ENCODE measurements at regions not wholly inside any gene's neighbourhood (a gene's known extent, or its start where the extent isn't known, plus 50 kb on each side); places are given as distances from the start of the nearest gene placed in this dataset.

- Mint-ChIP-seq H3K9me3 (peaks cover 0 to 20% (median 3%) of the 10 kb centered on the region in 11 donors), H3K4me1 (no peaks in the 10 kb centered on the region), H3K36me3 (no peaks in the 10 kb centered on the region), H3K27me3 (no peaks in the 10 kb centered on the region), H3K4me3 (no peak overlapping the region), H3K27ac (no peak overlapping the region)
- ChIA-PET POLR2A (no interaction called here), CTCF (no interaction called here)
- no peak overlapping the region for H3K27ac ChIP-seq (ENCODE audit: low read depth, low read length)
- H3K9me3 ChIP-seq (ENCODE audit: control insufficient read depth in 2 of 3, low read length in 3 of 3), result no peaks in the 10 kb centered on the region
- no peak overlapping the region for H3K4me3 ChIP-seq (ENCODE audit: low read length)
- no peak for ATAC-seq
- intact Hi-C loops (cut with micrococcal nuclease), result no loop called here
- no peak for DNase-seq
- H3K36me3 ChIP-seq (ENCODE audit: control insufficient read depth in 2 of 3, insufficient read depth in 3 of 3, low read length in 3 of 3), result no peaks in the 10 kb centered on the region
- H3K27me3 ChIP-seq (ENCODE audit: control insufficient read depth in 2 of 2, insufficient read depth in 2 of 2, low read length in 2 of 2), result no peaks in the 10 kb centered on the region
- H3K4me1 ChIP-seq (ENCODE audit: control insufficient read depth in 2 of 2, insufficient read depth in 2 of 2, low read length in 2 of 2), result no peaks in the 10 kb centered on the region
Observed at GRCh38 chr5:164482351-164482750, 976.9 kb downstream of the MAT2B start.

- Histone ChIP-seq H3K27ac (ENCODE audit: low read depth, low read length) (no peak overlapping the region), H3K4me3 (ENCODE audit: low read length) (no peak overlapping the region), H3K4me1 (ENCODE audit: control insufficient read depth in 2 of 2, insufficient read depth in 2 of 2, low read length in 2 of 2) (no peaks in the 10 kb centered on the region), H3K9me3 (ENCODE audit: control insufficient read depth in 2 of 3, low read length in 3 of 3) (no peaks in the 10 kb centered on the region), H3K27me3 (ENCODE audit: control insufficient read depth in 2 of 2, insufficient read depth in 2 of 2, low read length in 2 of 2) (no peaks in the 10 kb centered on the region), H3K36me3 (ENCODE audit: control insufficient read depth in 2 of 3, insufficient read depth in 3 of 3, low read length in 3 of 3) (no peaks in the 10 kb centered on the region)
- CTCF ChIA-PET, result no interaction called here
- POLR2A ChIA-PET, result no interaction called here
- H3K27ac Mint-ChIP-seq, result no peak overlapping the region
- no peaks in the 10 kb centered on the region for H3K4me1 Mint-ChIP-seq
- intact Hi-C loops (cut with micrococcal nuclease), result no loop called here
- DNase-seq, result no peak
- H3K36me3 Mint-ChIP-seq, result no peaks in the 10 kb centered on the region
- no peak overlapping the region for H3K4me3 Mint-ChIP-seq
- ATAC-seq, result no peak
- H3K9me3 Mint-ChIP-seq, result peaks cover 0 to 20% (median 7%) of the 10 kb centered on the region in 11 donors
- no peaks in the 10 kb centered on the region for H3K27me3 Mint-ChIP-seq
Observed at GRCh38 chr5:164484948-164485347, 979.5 kb downstream of the MAT2B start.

DNA sequence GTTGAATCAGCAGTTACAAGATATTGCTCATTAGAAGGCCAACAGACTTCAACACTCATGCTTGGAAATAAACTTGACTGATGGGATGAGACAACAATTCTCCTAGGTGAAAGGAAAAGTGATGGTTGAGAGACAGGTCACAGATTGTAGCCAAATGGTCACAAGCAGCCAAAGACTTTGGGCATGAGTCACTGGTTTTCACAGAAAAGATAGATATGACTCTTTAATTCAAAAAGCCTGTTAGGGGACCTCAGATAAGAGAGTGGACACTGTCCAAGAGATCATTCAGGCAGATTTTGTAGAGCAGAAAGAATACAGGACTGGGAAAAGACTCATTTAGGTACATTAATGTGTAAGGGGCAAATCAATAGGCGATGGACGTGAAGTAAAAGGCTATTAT, 982.5 kb downstream of the MAT2B start:
- no peaks in the 10 kb centered on the region for H3K27me3 ChIP-seq (ENCODE audit: control insufficient read depth in 2 of 2, insufficient read depth in 2 of 2, low read length in 2 of 2)
- H3K9me3 Mint-ChIP-seq, result peaks cover 0 to 19% (median 5%) of the 10 kb centered on the region in 11 donors
- no peaks in the 10 kb centered on the region for H3K4me1 Mint-ChIP-seq
- H3K27ac ChIP-seq (ENCODE audit: low read depth, low read length), result no peak overlapping the region
- H3K4me3 ChIP-seq (ENCODE audit: low read length), result no peak overlapping the region
- H3K36me3 Mint-ChIP-seq, result no peaks in the 10 kb centered on the region
- H3K36me3 ChIP-seq (ENCODE audit: control insufficient read depth in 2 of 3, insufficient read depth in 3 of 3, low read length in 3 of 3), result no peaks in the 10 kb centered on the region
- H3K4me3 Mint-ChIP-seq, result no peak overlapping the region
- DNase-seq (no peak), ATAC-seq (no peak)
- H3K27me3 Mint-ChIP-seq, result no peaks in the 10 kb centered on the region
- intact Hi-C loops (cut with micrococcal nuclease), result no loop called here
- no peak overlapping the region for H3K27ac Mint-ChIP-seq
- H3K9me3 ChIP-seq (ENCODE audit: control insufficient read depth in 2 of 3, low read length in 3 of 3), result no peaks in the 10 kb centered on the region
- ChIA-PET CTCF (no interaction called here), POLR2A (no interaction called here)
- H3K4me1 ChIP-seq (ENCODE audit: control insufficient read depth in 2 of 2, insufficient read depth in 2 of 2, low read length in 2 of 2), result no peaks in the 10 kb centered on the region

- no peak overlapping the region for H3K4me3 ChIP-seq (ENCODE audit: low read length)
- DNase-seq (no peak), ATAC-seq (no peak)
- H3K27me3 ChIP-seq (ENCODE audit: control insufficient read depth in 2 of 2, insufficient read depth in 2 of 2, low read length in 2 of 2), result no peaks in the 10 kb centered on the region
- ChIA-PET POLR2A (no interaction called here), CTCF (no interaction called here)
- no peaks in the 10 kb centered on the region for H3K9me3 ChIP-seq (ENCODE audit: control insufficient read depth in 2 of 3, low read length in 3 of 3)
- no peak overlapping the region for H3K27ac ChIP-seq (ENCODE audit: low read depth, low read length)
- Mint-ChIP-seq H3K4me1 (no peaks in the 10 kb centered on the region), H3K36me3 (no peaks in the 10 kb centered on the region), H3K27ac (no peak overlapping the region), H3K4me3 (no peak overlapping the region), H3K9me3 (peaks cover 0 to 15% (median 3%) of the 10 kb centered on the region in 11 donors), H3K27me3 (no peaks in the 10 kb centered on the region)
- no peaks in the 10 kb centered on the region for H3K4me1 ChIP-seq (ENCODE audit: control insufficient read depth in 2 of 2, insufficient read depth in 2 of 2, low read length in 2 of 2)
- intact Hi-C loops (cut with micrococcal nuclease), result no loop called here
- no peaks in the 10 kb centered on the region for H3K36me3 ChIP-seq (ENCODE audit: control insufficient read depth in 2 of 3, insufficient read depth in 3 of 3, low read length in 3 of 3)
Observed at GRCh38 chr5:164497311-164498064, 992.1 kb downstream of the MAT2B start.

GRCh38 chr5:164498438-164498837, 993.0 kb downstream of the MAT2B start:
- Mint-ChIP-seq H3K27ac (no peak overlapping the region), H3K4me1 (no peaks in the 10 kb centered on the region), H3K36me3 (no peaks in the 10 kb centered on the region), H3K4me3 (no peak overlapping the region), H3K9me3 (peaks cover 0 to 15% (median 2%) of the 10 kb centered on the region in 11 donors), H3K27me3 (no peaks in the 10 kb centered on the region)
- ATAC-seq (no peak), DNase-seq (no peak)
- H3K4me3 ChIP-seq (ENCODE audit: low read length), result no peak overlapping the region
- intact Hi-C loops (cut with micrococcal nuclease), result no loop called here
- ChIA-PET POLR2A (no interaction called here), CTCF (no interaction called here)
- H3K27me3 ChIP-seq (ENCODE audit: control insufficient read depth in 2 of 2, insufficient read depth in 2 of 2, low read length in 2 of 2), result no peaks in the 10 kb centered on the region
- no peaks in the 10 kb centered on the region for H3K36me3 ChIP-seq (ENCODE audit: control insufficient read depth in 2 of 3, insufficient read depth in 3 of 3, low read length in 3 of 3)
- no peaks in the 10 kb centered on the region for H3K4me1 ChIP-seq (ENCODE audit: control insufficient read depth in 2 of 2, insufficient read depth in 2 of 2, low read length in 2 of 2)
- no peaks in the 10 kb centered on the region for H3K9me3 ChIP-seq (ENCODE audit: control insufficient read depth in 2 of 3, low read length in 3 of 3)
- no peak overlapping the region for H3K27ac ChIP-seq (ENCODE audit: low read depth, low read length)

DNA sequence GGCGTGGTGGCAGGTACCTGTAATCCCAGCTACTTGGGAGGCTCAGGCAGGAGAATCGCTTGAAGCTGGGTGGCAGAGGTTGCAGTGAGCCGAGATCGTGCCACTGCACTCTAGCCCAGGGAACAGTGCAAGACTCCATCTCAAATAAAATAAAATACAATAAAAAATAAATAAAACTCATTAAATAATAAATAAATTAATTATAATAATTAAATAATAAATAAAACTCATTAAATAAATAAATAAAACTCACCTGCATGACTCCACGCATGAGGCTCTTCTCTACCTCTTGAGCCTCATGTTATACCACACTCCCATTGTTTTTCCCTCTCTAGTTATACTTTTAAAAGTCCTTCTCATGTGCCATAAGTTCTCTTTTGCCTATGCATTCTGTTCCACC, 995.4 kb downstream of the MAT2B start:
- Mint-ChIP-seq H3K4me1 (no peaks in the 10 kb centered on the region), H3K27ac (no peak overlapping the region), H3K27me3 (no peaks in the 10 kb centered on the region), H3K4me3 (no peak overlapping the region), H3K36me3 (no peaks in the 10 kb centered on the region), H3K9me3 (peaks cover 0 to 17% (median 0%) of the 10 kb centered on the region in 11 donors)
- Histone ChIP-seq H3K27ac (ENCODE audit: low read depth, low read length) (no peak overlapping the region), H3K27me3 (ENCODE audit: control insufficient read depth in 2 of 2, insufficient read depth in 2 of 2, low read length in 2 of 2) (no peaks in the 10 kb centered on the region), H3K4me3 (ENCODE audit: low read length) (no peak overlapping the region), H3K36me3 (ENCODE audit: control insufficient read depth in 2 of 3, insufficient read depth in 3 of 3, low read length in 3 of 3) (no peaks in the 10 kb centered on the region), H3K9me3 (ENCODE audit: control insufficient read depth in 2 of 3, low read length in 3 of 3) (no peaks in the 10 kb centered on the region), H3K4me1 (ENCODE audit: control insufficient read depth in 2 of 2, insufficient read depth in 2 of 2, low read length in 2 of 2) (no peaks in the 10 kb centered on the region)
- intact Hi-C loops (cut with micrococcal nuclease), result no loop called here
- ChIA-PET POLR2A (no interaction called here), CTCF (no interaction called here)
- ATAC-seq, result no peak
- no peak for DNase-seq

DNA sequence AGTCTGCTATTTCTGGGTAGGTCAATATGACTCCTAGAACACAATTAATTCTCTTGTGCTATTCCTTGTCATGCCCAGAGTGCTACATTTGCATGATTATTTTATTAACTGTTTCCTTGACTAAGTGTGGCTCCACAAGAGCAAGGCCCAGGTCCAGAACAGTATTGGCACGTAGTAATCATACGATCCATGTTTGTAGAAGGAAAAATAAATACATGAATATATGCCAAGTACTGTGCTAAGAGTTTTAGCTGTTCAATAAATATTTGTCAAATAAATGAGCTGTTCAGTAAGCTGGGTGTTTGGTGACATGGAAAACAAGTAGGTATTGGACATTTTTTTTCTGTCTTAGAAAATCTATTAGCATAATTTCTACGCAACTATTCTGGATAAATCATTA, 995.9 kb downstream of the MAT2B start:
- CTCF ChIA-PET, result no interaction called here

More for the DNA sequence above, 995.9 kb downstream of the MAT2B start:
- Mint-ChIP-seq H3K4me1 (no peaks in the 10 kb centered on the region), H3K27me3 (no peaks in the 10 kb centered on the region), H3K36me3 (no peaks in the 10 kb centered on the region), H3K9me3 (peaks cover 0 to 17% (median 0%) of the 10 kb centered on the region in 11 donors), H3K4me3 (no peak overlapping the region), H3K27ac (no peak overlapping the region)
- no peak for DNase-seq
- ATAC-seq, result no peak
- POLR2A ChIA-PET, result no interaction called here
- no peaks in the 10 kb centered on the region for H3K36me3 ChIP-seq (ENCODE audit: control insufficient read depth in 2 of 3, insufficient read depth in 3 of 3, low read length in 3 of 3)
- intact Hi-C loops (cut with micrococcal nuclease), result no loop called here
- no peaks in the 10 kb centered on the region for H3K4me1 ChIP-seq (ENCODE audit: control insufficient read depth in 2 of 2, insufficient read depth in 2 of 2, low read length in 2 of 2)
- H3K9me3 ChIP-seq (ENCODE audit: control insufficient read depth in 2 of 3, low read length in 3 of 3), result no peaks in the 10 kb centered on the region
- no peaks in the 10 kb centered on the region for H3K27me3 ChIP-seq (ENCODE audit: control insufficient read depth in 2 of 2, insufficient read depth in 2 of 2, low read length in 2 of 2)
- no peak overlapping the region for H3K4me3 ChIP-seq (ENCODE audit: low read length)
- no peak overlapping the region for H3K27ac ChIP-seq (ENCODE audit: low read depth, low read length)

All from naive thymus-derived CD4-positive, alpha-beta T cell (primary cell).